H1 (cell line): ENCODE measurements at regions not wholly inside any gene's neighbourhood (a gene's known extent, or its start where the extent isn't known, plus 50 kb on each side); places are given as distances from the start of the nearest gene placed in this dataset.

Experiments used
- CBX5 ChIP-seq: fragments of 300-800, 300-1000 bp; sonication (generic); IDR thresholded peaks from 2 replicates; pipeline ENCODE4 v1.7.1; 2016; ENCODE audit warnings: antibody characterized with exemption, low read length, low read depth
- CREB1 ChIP-seq: IDR thresholded peaks from 2 replicates; pipeline ENCODE4 v1.6.1; 2012; ENCODE audit warnings: inconsistent platforms
- E2F6 ChIP-seq: IDR thresholded peaks from 2 replicates; pipeline ENCODE4 v1.6.1; 2012; ENCODE audit warnings: inconsistent platforms
- EZH2 ChIP-seq: fragments of 200-600 bp; sonication (generic); IDR thresholded peaks from 2 replicates; pipeline ENCODE4 v1.7.1; 2012; ENCODE audit warnings: low read depth, mild to moderate bottlenecking, moderate library complexity, low read length, inconsistent platforms; ENCODE audit not compliant: severe bottlenecking
- SIN3A ChIP-seq, 2 experiments: IDR thresholded peaks in 1 of 2; conservative IDR thresholded peaks in 1 of 2; 2 replicates each; pipeline ENCODE4 v1.6.1; 2011 to 2012; ENCODE audit warnings: low read length in 2 of 2, improper control_type of control experiment in 1 of 2, low read depth in 1 of 2, mild to moderate bottlenecking in 1 of 2
- SUZ12 ChIP-seq: fragments of 200-600 bp; sonication (generic); IDR thresholded peaks from 2 replicates; pipeline ENCODE4 v1.6.1; 2012; ENCODE audit warnings: mild to moderate bottlenecking, inconsistent platforms, low read length, moderate library complexity, mixed read lengths

GRCh38 chr16:59651662-59652061 lies 917.5 kb upstream of the GOT2 start (continued):
- no peak for TF ChIP-seq SUZ12
- no peak for TF ChIP-seq SIN3A (conservative IDR thresholded peaks at IDR 0.05 in 1 of 2, IDR thresholded peaks at IDR 0.05 in 1 of 2; ENCODE audit: low read depth in 1 of 2, low read length in 2 of 2)
- TF ChIP-seq CREB1, result no peak
- no peak for TF ChIP-seq EZH2
- TF ChIP-seq CBX5, result no peak
- TF ChIP-seq E2F6, result no peak
